ENCODE measurements at regions not wholly inside any gene's neighbourhood (a gene's known extent, or its start where the extent isn't known, plus 50 kb on each side); places are given as distances from the start of the nearest gene placed in this dataset.

GRCh38 chr3:55309336-55309735 lies 177.8 kb downstream of the WNT5A start:
- no peak for TF ChIP-seq GATA2 (IDR thresholded peaks at IDR 0.05; ENCODE audit: low read depth, low read length)
- TF ChIP-seq GATA3 (IDR thresholded peaks at IDR 0.05; ENCODE audit: low read depth, low read length): no peak

Data from SH-SY5Y (cell line).